ENCODE measurements at regions not wholly inside any gene's neighbourhood (a gene's known extent, or its start where the extent isn't known, plus 50 kb on each side); places are given as distances from the start of the nearest gene placed in this dataset.

DNA sequence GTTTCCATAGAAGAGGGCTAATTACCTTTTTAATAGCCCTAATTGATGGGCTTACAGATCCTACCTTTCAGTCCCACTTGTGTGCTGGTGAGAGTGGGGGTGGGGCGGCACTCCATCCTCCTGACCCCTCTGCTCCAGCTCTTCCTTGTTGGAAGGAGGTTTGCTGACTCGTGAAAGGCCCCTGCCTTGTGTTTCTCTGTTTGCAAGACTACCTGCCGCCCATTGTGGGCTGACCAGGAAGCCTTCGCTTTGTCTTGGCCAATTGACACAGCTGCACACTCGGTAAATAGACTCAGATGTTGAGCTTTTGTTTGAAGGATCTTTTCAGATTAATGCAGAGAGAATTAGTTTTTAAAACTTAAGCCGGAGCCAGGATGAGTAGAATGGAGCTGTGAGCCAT, 197.3 kb upstream of the HES1 start:
- H3K27me3 ChIP-seq (ENCODE audit: insufficient read depth, low read length, poor library complexity, severe bottlenecking) = no peaks in the 10 kb centered on the region
- no peaks in the 10 kb centered on the region for H3K9me3 ChIP-seq (ENCODE audit: insufficient read depth, low read depth, low read length)
- no peaks in the 10 kb centered on the region for H3K79me2 ChIP-seq (ENCODE audit: insufficient read depth, low read length)
- H3K9ac ChIP-seq (ENCODE audit: low read depth, low read length, poor library complexity, severe bottlenecking) = no peak overlapping the region
- H2AFZ ChIP-seq (ENCODE audit: low read length) = no peak overlapping the region
- TF ChIP-seq, protein P1, sequence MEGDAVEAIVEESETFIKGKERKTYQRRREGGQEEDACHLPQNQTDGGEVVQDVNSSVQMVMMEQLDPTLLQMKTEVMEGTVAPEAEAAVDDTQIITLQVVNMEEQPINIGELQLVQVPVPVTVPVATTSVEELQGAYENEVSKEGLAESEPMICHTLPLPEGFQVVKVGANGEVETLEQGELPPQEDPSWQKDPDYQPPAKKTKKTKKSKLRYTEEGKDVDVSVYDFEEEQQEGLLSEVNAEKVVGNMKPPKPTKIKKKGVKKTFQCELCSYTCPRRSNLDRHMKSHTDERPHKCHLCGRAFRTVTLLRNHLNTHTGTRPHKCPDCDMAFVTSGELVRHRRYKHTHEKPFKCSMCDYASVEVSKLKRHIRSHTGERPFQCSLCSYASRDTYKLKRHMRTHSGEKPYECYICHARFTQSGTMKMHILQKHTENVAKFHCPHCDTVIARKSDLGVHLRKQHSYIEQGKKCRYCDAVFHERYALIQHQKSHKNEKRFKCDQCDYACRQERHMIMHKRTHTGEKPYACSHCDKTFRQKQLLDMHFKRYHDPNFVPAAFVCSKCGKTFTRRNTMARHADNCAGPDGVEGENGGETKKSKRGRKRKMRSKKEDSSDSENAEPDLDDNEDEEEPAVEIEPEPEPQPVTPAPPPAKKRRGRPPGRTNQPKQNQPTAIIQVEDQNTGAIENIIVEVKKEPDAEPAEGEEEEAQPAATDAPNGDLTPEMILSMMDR (conservative IDR thresholded peaks at IDR 0.05; ENCODE audit: low read length) = no peak
- no peak for TF ChIP-seq EZH2phosphoT487 (IDR thresholded peaks at IDR 0.05; ENCODE audit: borderline replicate concordance)
- H3K4me3 ChIP-seq (ENCODE audit: low read length, poor library complexity, severe bottlenecking) = no peak overlapping the region
- H3K4me2 ChIP-seq (ENCODE audit: low read depth, low read length, poor library complexity, severe bottlenecking) = no peak overlapping the region
- H3K4me1 ChIP-seq (ENCODE audit: insufficient read depth, low read length, poor library complexity, severe bottlenecking) = no peaks in the 10 kb centered on the region
- H3K9me2 ChIP-seq (replicated peaks; ENCODE audit: low read depth, low read length) = no peaks in the 10 kb centered on the region
- H3K36me3 ChIP-seq (ENCODE audit: insufficient read depth, low read length) = no peaks in the 10 kb centered on the region
- H3F3A ChIP-seq (ENCODE audit: low read depth) = no peaks in the 10 kb centered on the region
- no peaks in the 10 kb centered on the region for H4K20me1 ChIP-seq (ENCODE audit: insufficient read depth, low read length, poor library complexity, severe bottlenecking)

DNA sequence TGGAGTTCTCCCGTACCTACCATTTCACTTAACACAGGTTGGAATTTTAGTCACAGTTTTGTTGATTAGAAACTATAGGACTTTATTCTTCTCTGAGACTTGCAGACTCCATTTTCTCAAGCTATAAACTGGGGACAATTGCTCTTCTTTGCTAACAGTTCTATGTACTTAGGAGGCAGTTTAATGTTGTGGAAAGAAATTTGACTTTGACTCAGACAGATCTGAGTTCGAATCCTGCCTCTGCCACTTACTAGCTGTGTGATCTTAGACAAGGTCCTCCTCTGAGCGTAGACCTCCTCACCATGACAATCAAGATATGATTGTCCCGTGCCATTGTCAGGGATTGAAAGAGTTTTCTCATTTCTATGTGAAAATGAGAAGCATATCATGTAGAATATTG, 196.4 kb upstream of the HES1 start:
- Histone ChIP-seq H2AFZ (ENCODE audit: low read length) (no peak overlapping the region), H3K9ac (ENCODE audit: low read depth, low read length, poor library complexity, severe bottlenecking) (no peak overlapping the region), H3F3A (ENCODE audit: low read depth) (no peaks in the 10 kb centered on the region), H3K4me2 (ENCODE audit: low read depth, low read length, poor library complexity, severe bottlenecking) (no peak overlapping the region), H3K36me3 (ENCODE audit: insufficient read depth, low read length) (no peaks in the 10 kb centered on the region), H3K9me3 (ENCODE audit: insufficient read depth, low read depth, low read length) (no peaks in the 10 kb centered on the region), H3K27me3 (ENCODE audit: insufficient read depth, low read length, poor library complexity, severe bottlenecking) (no peaks in the 10 kb centered on the region), H3K9me2 (replicated peaks; ENCODE audit: low read depth, low read length) (no peaks in the 10 kb centered on the region), H3K79me2 (ENCODE audit: insufficient read depth, low read length) (no peaks in the 10 kb centered on the region), H4K20me1 (ENCODE audit: insufficient read depth, low read length, poor library complexity, severe bottlenecking) (no peaks in the 10 kb centered on the region), H3K4me3 (ENCODE audit: low read length, poor library complexity, severe bottlenecking) (no peak overlapping the region), H3K4me1 (ENCODE audit: insufficient read depth, low read length, poor library complexity, severe bottlenecking) (no peaks in the 10 kb centered on the region)
- TF ChIP-seq, protein P1 (conservative IDR thresholded peaks at IDR 0.05; ENCODE audit: low read length) = no peak
- no peak for TF ChIP-seq EZH2phosphoT487 (IDR thresholded peaks at IDR 0.05; ENCODE audit: borderline replicate concordance)

GRCh38 chr3:193940526-193940925, 195.4 kb upstream of the HES1 start:
- Histone ChIP-seq H3F3A (ENCODE audit: low read depth) (no peaks in the 10 kb centered on the region), H2AFZ (ENCODE audit: low read length) (no peak overlapping the region), H3K9me3 (ENCODE audit: insufficient read depth, low read depth, low read length) (no peaks in the 10 kb centered on the region), H3K9me2 (replicated peaks; ENCODE audit: low read depth, low read length) (no peaks in the 10 kb centered on the region), H3K9ac (ENCODE audit: low read depth, low read length, poor library complexity, severe bottlenecking) (no peak overlapping the region), H3K36me3 (ENCODE audit: insufficient read depth, low read length) (no peaks in the 10 kb centered on the region), H3K4me3 (ENCODE audit: low read length, poor library complexity, severe bottlenecking) (no peak overlapping the region), H3K79me2 (ENCODE audit: insufficient read depth, low read length) (no peaks in the 10 kb centered on the region), H3K4me2 (ENCODE audit: low read depth, low read length, poor library complexity, severe bottlenecking) (no peak overlapping the region), H4K20me1 (ENCODE audit: insufficient read depth, low read length, poor library complexity, severe bottlenecking) (no peaks in the 10 kb centered on the region), H3K4me1 (ENCODE audit: insufficient read depth, low read length, poor library complexity, severe bottlenecking) (no peaks in the 10 kb centered on the region), H3K27me3 (ENCODE audit: insufficient read depth, low read length, poor library complexity, severe bottlenecking) (no peaks in the 10 kb centered on the region)
- TF ChIP-seq, protein P1 (conservative IDR thresholded peaks at IDR 0.05; ENCODE audit: low read length) = no peak
- no peak for TF ChIP-seq EZH2phosphoT487 (IDR thresholded peaks at IDR 0.05; ENCODE audit: borderline replicate concordance)
